Activated CD4-positive, alpha-beta memory T cell treated with anti-CD3 and anti-CD28 coated beads for 36 hours (primary cell): ENCODE measurements at regions not wholly inside any gene's neighbourhood (a gene's known extent, or its start where the extent isn't known, plus 50 kb on each side); places are given as distances from the start of the nearest gene placed in this dataset.

Source experiments
- CTCF ChIA-PET: fragments of 350-600 bp; sonication (Branson Sonifier 250); formaldehyde crosslinking; loops from one replicate; lab custom pipeline; 2021; ENCODE audit warnings: antibody characterized with exemption, inconsistent platforms; lab: Charles Lee
- POLR2A ChIA-PET: fragments of 350-600 bp; sonication (Branson Sonifier 250); formaldehyde crosslinking; loops from one replicate; lab custom pipeline; 2021; ENCODE audit warnings: antibody characterized with exemption; lab: Charles Lee
- DNase-seq: peaks from one replicate; pipeline ENCODE4 v3.0.0-alpha.2; 2020
- H3K27ac Mint-ChIP-seq: one replicate; pipeline ENCODE4 v1.8.0; 2021; ENCODE audit warnings: mixed read lengths
- H3K27me3 Mint-ChIP-seq: one replicate; pipeline ENCODE4 v1.8.0; 2021; ENCODE audit warnings: mixed read lengths
- H3K36me3 Mint-ChIP-seq: one replicate; pipeline ENCODE4 v1.8.0; 2021; ENCODE audit warnings: mixed read lengths
- H3K4me1 Mint-ChIP-seq: one replicate; pipeline ENCODE4 v1.8.0; 2021; ENCODE audit warnings: low read depth, mixed read lengths
- H3K4me3 Mint-ChIP-seq: one replicate; pipeline ENCODE4 v1.8.0; 2021; ENCODE audit warnings: mild to moderate bottlenecking, mixed read lengths
- H3K9me3 Mint-ChIP-seq: one replicate; pipeline ENCODE4 v1.8.0; 2021; ENCODE audit warnings: mixed read lengths
- intact Hi-C: fragments of 100-400 bp; cut with micrococcal nuclease; formaldehyde crosslinking; loops from one replicate; pipeline ENCODE4 v1.15.1; 2023

GRCh38 chr1:244180256-244180655 is 129.2 kb downstream of the ZBTB18 start:
- CTCF ChIA-PET, result interaction anchor here (1.0 kb wide), 1 partner anchor 116 kb away, joined by 3 read pairs; no protein-coding TSS in a partner anchor
- Mint-ChIP-seq H3K27me3 (peaks cover 2% of the 10 kb centered on the region), H3K4me1 (no peaks in the 10 kb centered on the region), H3K9me3 (no peaks in the 10 kb centered on the region), H3K27ac (no peak overlapping the region), H3K4me3 (no peak overlapping the region), H3K36me3 (no peaks in the 10 kb centered on the region)
- intact Hi-C loops, result no loop called here
- POLR2A ChIA-PET, result no interaction called here
- DNase-seq, result no peak

- CTCF ChIA-PET, result no interaction called here
- H3K4me1 Mint-ChIP-seq, result no peaks in the 10 kb centered on the region
Observed at GRCh38 chr1:244181867-244182266, 130.8 kb downstream of the ZBTB18 start.

GRCh38 chr1:244183037-244183436 is 132.0 kb downstream of the ZBTB18 start:
- no peak for DNase-seq
- POLR2A ChIA-PET, result no interaction called here
- no peak overlapping the region for H3K4me3 Mint-ChIP-seq
- H3K36me3 Mint-ChIP-seq, result no peaks in the 10 kb centered on the region
- CTCF ChIA-PET, result no interaction called here
- H3K27me3 Mint-ChIP-seq, result no peaks in the 10 kb centered on the region
- intact Hi-C loops, result no loop called here
- H3K4me1 Mint-ChIP-seq, result no peaks in the 10 kb centered on the region
- H3K9me3 Mint-ChIP-seq, result no peaks in the 10 kb centered on the region
- H3K27ac Mint-ChIP-seq, result no peak overlapping the region

More at GRCh38 chr1:244181867-244182266, 130.8 kb downstream of the ZBTB18 start:
- Mint-ChIP-seq H3K4me3 (no peak overlapping the region), H3K27ac (no peak overlapping the region), H3K27me3 (peaks cover 2% of the 10 kb centered on the region), H3K9me3 (no peaks in the 10 kb centered on the region), H3K36me3 (no peaks in the 10 kb centered on the region)
- intact Hi-C loops, result no loop called here
- no peak for DNase-seq
- POLR2A ChIA-PET, result no interaction called here

GRCh38 chr1:244186372-244186771 is 135.3 kb downstream of the ZBTB18 start:
- intact Hi-C loops, result no loop called here
- no peaks in the 10 kb centered on the region for H3K36me3 Mint-ChIP-seq
- H3K9me3 Mint-ChIP-seq, result no peaks in the 10 kb centered on the region
- DNase-seq, result no peak
- CTCF ChIA-PET, result no interaction called here
- H3K4me1 Mint-ChIP-seq, result no peaks in the 10 kb centered on the region
- H3K4me3 Mint-ChIP-seq, result no peak overlapping the region
- H3K27me3 Mint-ChIP-seq, result peaks cover 3% of the 10 kb centered on the region
- POLR2A ChIA-PET, result no interaction called here
- no peak overlapping the region for H3K27ac Mint-ChIP-seq

GRCh38 chr1:244187310-244187709 is 136.2 kb downstream of the ZBTB18 start:
- POLR2A ChIA-PET, result no interaction called here
- no peaks in the 10 kb centered on the region for H3K9me3 Mint-ChIP-seq
- H3K4me1 Mint-ChIP-seq, result no peaks in the 10 kb centered on the region
- peaks cover 3% of the 10 kb centered on the region for H3K27me3 Mint-ChIP-seq
- intact Hi-C loops, result no loop called here
- H3K4me3 Mint-ChIP-seq, result no peak overlapping the region
- DNase-seq, result no peak
- CTCF ChIA-PET, result no interaction called here
- no peak overlapping the region for H3K27ac Mint-ChIP-seq
- H3K36me3 Mint-ChIP-seq, result no peaks in the 10 kb centered on the region

- Mint-ChIP-seq H3K9me3 (no peaks in the 10 kb centered on the region), H3K4me1 (no peaks in the 10 kb centered on the region), H3K36me3 (no peaks in the 10 kb centered on the region), H3K27me3 (peaks cover 5% of the 10 kb centered on the region), H3K27ac (no peak overlapping the region), H3K4me3 (no peak overlapping the region)
- intact Hi-C loops, result no loop called here
- ChIA-PET CTCF (no interaction called here), POLR2A (no interaction called here)
- no peak for DNase-seq
Observed at GRCh38 chr1:244191581-244191980, 140.5 kb downstream of the ZBTB18 start.

GRCh38 chr1:244192325-244192724 is 141.2 kb downstream of the ZBTB18 start:
- Mint-ChIP-seq H3K4me3 (no peak overlapping the region), H3K27me3 (peaks cover 5% of the 10 kb centered on the region), H3K27ac (no peak overlapping the region), H3K4me1 (no peaks in the 10 kb centered on the region), H3K9me3 (no peaks in the 10 kb centered on the region), H3K36me3 (no peaks in the 10 kb centered on the region)
- ChIA-PET CTCF (no interaction called here), POLR2A (no interaction called here)
- intact Hi-C loops, result no loop called here
- no peak for DNase-seq

- H3K9me3 Mint-ChIP-seq, result no peaks in the 10 kb centered on the region
- H3K27ac Mint-ChIP-seq, result no peak overlapping the region
- H3K4me3 Mint-ChIP-seq, result no peak overlapping the region
- intact Hi-C loops, result no loop called here
- ChIA-PET CTCF (no interaction called here), POLR2A (no interaction called here)
- no peaks in the 10 kb centered on the region for H3K4me1 Mint-ChIP-seq
- no peak for DNase-seq
- H3K27me3 Mint-ChIP-seq, result peaks cover 5% of the 10 kb centered on the region
- no peaks in the 10 kb centered on the region for H3K36me3 Mint-ChIP-seq
Observed at GRCh38 chr1:244196571-244197285, 145.6 kb downstream of the ZBTB18 start.

- DNase-seq, result no peak
- POLR2A ChIA-PET, result no interaction called here
- H3K27ac Mint-ChIP-seq, result no peak overlapping the region
- intact Hi-C loops, result no loop called here
- CTCF ChIA-PET, result no interaction called here
- no peaks in the 10 kb centered on the region for H3K4me1 Mint-ChIP-seq
- H3K4me3 Mint-ChIP-seq, result no peak overlapping the region
- no peaks in the 10 kb centered on the region for H3K36me3 Mint-ChIP-seq
- no peaks in the 10 kb centered on the region for H3K9me3 Mint-ChIP-seq
- H3K27me3 Mint-ChIP-seq, result peaks cover 5% of the 10 kb centered on the region
Observed at GRCh38 chr1:244197851-244198375, 146.8 kb downstream of the ZBTB18 start.

GRCh38 chr1:244199902-244200301 is 148.8 kb downstream of the ZBTB18 start:
- DNase-seq, result no peak
- CTCF ChIA-PET, result no interaction called here
- intact Hi-C loops, result no loop called here
- POLR2A ChIA-PET, result no interaction called here
- Mint-ChIP-seq H3K27ac (no peak overlapping the region), H3K9me3 (no peaks in the 10 kb centered on the region), H3K4me1 (no peaks in the 10 kb centered on the region), H3K27me3 (peaks cover 5% of the 10 kb centered on the region), H3K36me3 (no peaks in the 10 kb centered on the region), H3K4me3 (no peak overlapping the region)

- DNase-seq, result no peak
- no peak overlapping the region for H3K4me3 Mint-ChIP-seq
- no peaks in the 10 kb centered on the region for H3K4me1 Mint-ChIP-seq
- H3K27me3 Mint-ChIP-seq, result peaks cover 4% of the 10 kb centered on the region
- ChIA-PET CTCF (no interaction called here), POLR2A (no interaction called here)
- intact Hi-C loops, result no loop called here
- no peaks in the 10 kb centered on the region for H3K9me3 Mint-ChIP-seq
- no peak overlapping the region for H3K27ac Mint-ChIP-seq
- no peaks in the 10 kb centered on the region for H3K36me3 Mint-ChIP-seq
Observed at GRCh38 chr1:244200596-244200995, 149.5 kb downstream of the ZBTB18 start.

GRCh38 chr1:244201750-244202149 is 150.7 kb downstream of the ZBTB18 start:
- H3K4me3 Mint-ChIP-seq, result no peak overlapping the region
- H3K27ac Mint-ChIP-seq, result no peak overlapping the region
- H3K9me3 Mint-ChIP-seq, result no peaks in the 10 kb centered on the region
- POLR2A ChIA-PET, result no interaction called here
- no peak for DNase-seq
- intact Hi-C loops, result no loop called here
- H3K4me1 Mint-ChIP-seq, result no peaks in the 10 kb centered on the region
- CTCF ChIA-PET, result no interaction called here
- peaks cover 3% of the 10 kb centered on the region for H3K27me3 Mint-ChIP-seq
- H3K36me3 Mint-ChIP-seq, result no peaks in the 10 kb centered on the region

- no peak for DNase-seq
- Mint-ChIP-seq H3K9me3 (no peaks in the 10 kb centered on the region), H3K4me1 (no peaks in the 10 kb centered on the region), H3K27me3 (peaks cover 4% of the 10 kb centered on the region), H3K27ac (no peak overlapping the region), H3K36me3 (no peaks in the 10 kb centered on the region), H3K4me3 (no peak overlapping the region)
- ChIA-PET POLR2A (no interaction called here), CTCF (interaction anchor here (0.6 to 0.7 kb wide), 2 partner anchors 23 to 497 kb away, joined by 3 to 4 read pairs; no protein-coding TSS in a partner anchor)
- intact Hi-C loops, result no loop called here
Observed at GRCh38 chr1:244204004-244204403, 152.9 kb downstream of the ZBTB18 start.
